T1000 (cell line): ENCODE measurements at regions not wholly inside any gene's neighbourhood (a gene's known extent, or its start where the extent isn't known, plus 50 kb on each side); places are given as distances from the start of the nearest gene placed in this dataset.

Experiments
- DNase-seq: peaks from one replicate; lab custom pipeline; 2025; ENCODE audit warnings: mixed read lengths; lab: John Stamatoyannopoulos, UW

GRCh38 chr2:138841459-138841858, 61.3 kb upstream of the NXPH2 start:
- DNase-seq, result no peak

DNA sequence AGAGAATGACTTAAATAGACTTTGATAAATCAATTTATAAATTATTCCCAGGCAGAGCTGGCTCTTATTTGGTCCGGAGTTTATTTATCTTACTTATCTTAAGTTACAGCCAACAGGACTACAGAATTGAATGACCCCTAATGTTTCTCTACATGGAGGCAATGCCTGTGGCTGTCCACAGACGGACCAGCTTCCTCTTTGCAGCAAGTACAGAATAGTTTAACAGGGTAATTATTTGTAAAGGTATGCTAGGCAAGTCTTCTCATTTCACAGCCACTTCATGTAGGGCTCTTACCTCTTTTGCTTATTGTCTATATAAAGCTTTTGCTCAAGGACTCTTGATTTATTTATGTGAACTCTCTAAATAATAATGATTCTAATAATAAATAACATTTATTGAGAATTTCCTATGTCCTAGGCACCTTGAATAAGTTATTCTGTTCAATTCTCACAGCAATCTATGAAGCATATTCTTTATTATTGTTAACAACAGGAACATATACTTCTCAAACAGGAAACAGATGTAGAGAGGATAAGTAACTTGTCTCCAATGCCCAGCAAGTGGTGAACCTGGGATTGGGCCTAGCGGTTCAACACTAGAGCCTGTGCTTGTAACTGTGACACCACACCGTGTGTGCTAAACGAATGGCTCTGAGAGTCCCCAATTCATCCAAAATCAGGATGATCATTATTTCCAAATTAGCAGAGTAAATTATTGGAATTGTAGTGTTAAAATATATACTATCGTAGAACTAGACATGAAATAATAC, 58.8 kb upstream of the NXPH2 start:
- DNase-seq, result no peak

GRCh38 chr2:138831691-138832090, 51.5 kb upstream of the NXPH2 start:
- no peak for DNase-seq

- DNase-seq, result no peak
These were observed 51.0 kb upstream of the NXPH2 start for GRCh38 chr2:138831154-138831553.

- DNase-seq, result no peak
These were observed 50.4 kb upstream of the NXPH2 start for GRCh38 chr2:138830547-138830946.
